Activated naive CD8-positive, alpha-beta T cell treated with anti-CD3 and anti-CD28 coated beads for 36 hours (primary cell): ENCODE measurements at regions not wholly inside any gene's neighbourhood (a gene's known extent, or its start where the extent isn't known, plus 50 kb on each side); places are given as distances from the start of the nearest gene placed in this dataset.

Source experiments
- DNase-seq: peaks from one replicate; pipeline ENCODE4 v3.0.0; 2021
- H3K27ac Mint-ChIP-seq: one replicate; pipeline ENCODE4 v1.8.0; 2022; ENCODE audit warnings: mild to moderate bottlenecking, moderate library complexity, mixed read lengths
- H3K27me3 Mint-ChIP-seq: one replicate; pipeline ENCODE4 v1.8.0; 2022; ENCODE audit warnings: mild to moderate bottlenecking, mixed read lengths
- H3K36me3 Mint-ChIP-seq: one replicate; pipeline ENCODE4 v1.8.0; 2021; ENCODE audit warnings: mild to moderate bottlenecking, mixed read lengths
- H3K4me1 Mint-ChIP-seq: one replicate; pipeline ENCODE4 v1.8.0; 2021; ENCODE audit warnings: mixed read lengths
- H3K4me3 Mint-ChIP-seq: one replicate; pipeline ENCODE4 v1.8.0; 2022; ENCODE audit warnings: mild to moderate bottlenecking, moderate library complexity, mixed read lengths
- H3K9me3 Mint-ChIP-seq: one replicate; pipeline ENCODE4 v1.8.0; 2022; ENCODE audit warnings: mixed read lengths

GRCh38 chr2:240213476-240214421, 73.3 kb upstream of the OTOS start:
- DNase-seq: no peak
- H3K9me3 Mint-ChIP-seq: no peaks in the 10 kb centered on the region
- H3K4me1 Mint-ChIP-seq: peaks cover 1% of the 10 kb centered on the region
- no peak overlapping the region for H3K27ac Mint-ChIP-seq
- H3K27me3 Mint-ChIP-seq: no peaks in the 10 kb centered on the region
- no peak overlapping the region for H3K4me3 Mint-ChIP-seq
- H3K36me3 Mint-ChIP-seq: no peaks in the 10 kb centered on the region

- peaks cover 1% of the 10 kb centered on the region for H3K4me1 Mint-ChIP-seq
- DNase-seq: no peak
- no peaks in the 10 kb centered on the region for H3K27me3 Mint-ChIP-seq
- H3K4me3 Mint-ChIP-seq: no peak overlapping the region
- H3K36me3 Mint-ChIP-seq: no peaks in the 10 kb centered on the region
- no peaks in the 10 kb centered on the region for H3K9me3 Mint-ChIP-seq
- no peak overlapping the region for H3K27ac Mint-ChIP-seq
Measured at GRCh38 chr2:240214790-240215675, 74.6 kb upstream of the OTOS start.

GRCh38 chr2:240215676-240216051, 75.2 kb upstream of the OTOS start:
- H3K9me3 Mint-ChIP-seq: no peaks in the 10 kb centered on the region
- DNase-seq: no peak
- no peak overlapping the region for H3K4me3 Mint-ChIP-seq
- peaks cover 3% of the 10 kb centered on the region for H3K27me3 Mint-ChIP-seq
- no peak overlapping the region for H3K27ac Mint-ChIP-seq
- no peaks in the 10 kb centered on the region for H3K36me3 Mint-ChIP-seq
- peaks cover 1% of the 10 kb centered on the region for H3K4me1 Mint-ChIP-seq

- H3K27ac Mint-ChIP-seq: no peak overlapping the region
- no peaks in the 10 kb centered on the region for H3K9me3 Mint-ChIP-seq
- H3K27me3 Mint-ChIP-seq: peaks cover 5% of the 10 kb centered on the region
- DNase-seq: no peak
- H3K4me3 Mint-ChIP-seq: no peak overlapping the region
- peaks cover 1% of the 10 kb centered on the region for H3K4me1 Mint-ChIP-seq
- H3K36me3 Mint-ChIP-seq: no peaks in the 10 kb centered on the region
Measured at GRCh38 chr2:240216167-240216566, 75.7 kb upstream of the OTOS start.

- DNase-seq: no peak
- Mint-ChIP-seq H3K36me3 (no peaks in the 10 kb centered on the region), H3K4me1 (peaks cover 1% of the 10 kb centered on the region), H3K27ac (no peak overlapping the region), H3K4me3 (no peak overlapping the region), H3K27me3 (peaks cover 10% of the 10 kb centered on the region), H3K9me3 (no peaks in the 10 kb centered on the region)
Measured at GRCh38 chr2:240217431-240218301, 77.2 kb upstream of the OTOS start.

- Mint-ChIP-seq H3K27me3 (peaks cover 26% of the 10 kb centered on the region), H3K36me3 (no peaks in the 10 kb centered on the region), H3K4me3 (no peak overlapping the region), H3K4me1 (peaks cover 1% of the 10 kb centered on the region), H3K27ac (no peak overlapping the region), H3K9me3 (no peaks in the 10 kb centered on the region)
- no peak for DNase-seq
Measured at GRCh38 chr2:240219208-240219890, 78.9 kb upstream of the OTOS start.

GRCh38 chr2:240220371-240220770, 79.9 kb upstream of the OTOS start:
- Mint-ChIP-seq H3K4me3 (no peak overlapping the region), H3K36me3 (no peaks in the 10 kb centered on the region)

GRCh38 chr2:240223631-240224030, 83.2 kb upstream of the OTOS start:
- DNase-seq: no peak
- Mint-ChIP-seq H3K36me3 (peaks cover 4% of the 10 kb centered on the region), H3K27ac (no peak overlapping the region), H3K27me3 (peaks cover 39% of the 10 kb centered on the region), H3K4me1 (no peaks in the 10 kb centered on the region), H3K4me3 (no peak overlapping the region), H3K9me3 (peaks cover 4% of the 10 kb centered on the region)

More at GRCh38 chr2:240220371-240220770, 79.9 kb upstream of the OTOS start:
- H3K9me3 Mint-ChIP-seq: no peaks in the 10 kb centered on the region
- H3K27me3 Mint-ChIP-seq: peaks cover 29% of the 10 kb centered on the region
- H3K27ac Mint-ChIP-seq: no peak overlapping the region
- H3K4me1 Mint-ChIP-seq: peaks cover 1% of the 10 kb centered on the region
- DNase-seq: no peak

- Mint-ChIP-seq H3K27ac (no peak overlapping the region), H3K9me3 (peaks cover 6% of the 10 kb centered on the region), H3K27me3 (peaks cover 40% of the 10 kb centered on the region), H3K4me1 (no peaks in the 10 kb centered on the region), H3K4me3 (no peak overlapping the region), H3K36me3 (peaks cover 4% of the 10 kb centered on the region)
- DNase-seq: no peak
Measured at GRCh38 chr2:240224676-240225075, 84.2 kb upstream of the OTOS start.

GRCh38 chr2:240225131-240225530, 84.7 kb upstream of the OTOS start:
- no peak for DNase-seq
- Mint-ChIP-seq H3K27ac (no peak overlapping the region), H3K4me3 (no peak overlapping the region), H3K36me3 (peaks cover 4% of the 10 kb centered on the region), H3K9me3 (peaks cover 6% of the 10 kb centered on the region), H3K27me3 (peaks cover 44% of the 10 kb centered on the region), H3K4me1 (no peaks in the 10 kb centered on the region)

- peaks cover 6% of the 10 kb centered on the region for H3K9me3 Mint-ChIP-seq
- H3K36me3 Mint-ChIP-seq: peaks cover 4% of the 10 kb centered on the region
- no peak for DNase-seq
- no peaks in the 10 kb centered on the region for H3K4me1 Mint-ChIP-seq
- peaks cover 43% of the 10 kb centered on the region for H3K27me3 Mint-ChIP-seq
- no peak overlapping the region for H3K4me3 Mint-ChIP-seq
- H3K27ac Mint-ChIP-seq: no peak overlapping the region
Measured at GRCh38 chr2:240225660-240226475, 85.4 kb upstream of the OTOS start.

- H3K9me3 Mint-ChIP-seq: peaks cover 6% of the 10 kb centered on the region
- no peak overlapping the region for H3K27ac Mint-ChIP-seq
- DNase-seq: no peak
Measured at GRCh38 chr2:240226672-240227537, 86.4 kb upstream of the OTOS start.

More at GRCh38 chr2:240226672-240227537, 86.4 kb upstream of the OTOS start:
- Mint-ChIP-seq H3K4me3 (no peak overlapping the region), H3K4me1 (no peaks in the 10 kb centered on the region), H3K27me3 (peaks cover 49% of the 10 kb centered on the region), H3K36me3 (peaks cover 4% of the 10 kb centered on the region)
